ENCODE measurements at regions not wholly inside any gene's neighbourhood (a gene's known extent, or its start where the extent isn't known, plus 50 kb on each side); places are given as distances from the start of the nearest gene placed in this dataset.

DNA sequence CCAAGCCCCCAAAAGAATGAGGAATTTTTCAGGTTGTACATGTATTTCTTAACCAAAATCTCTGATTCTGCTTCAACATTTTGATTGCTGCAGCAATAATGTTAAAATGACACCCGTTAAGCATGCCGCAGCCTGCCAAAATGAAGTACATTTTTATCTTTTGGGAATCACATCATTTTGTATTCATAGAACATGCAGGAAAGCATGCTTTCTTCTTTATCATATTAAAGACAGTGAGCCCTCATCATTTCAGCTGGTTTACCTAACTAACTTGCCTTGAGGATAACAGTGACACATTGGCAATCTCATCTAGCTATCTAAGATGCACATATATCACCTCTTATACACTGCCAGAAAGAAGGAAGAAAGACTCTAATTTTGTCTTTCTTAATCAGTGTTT lies 299.2 kb downstream of the LTN1 start:
- TF ChIP-seq, protein P1, sequence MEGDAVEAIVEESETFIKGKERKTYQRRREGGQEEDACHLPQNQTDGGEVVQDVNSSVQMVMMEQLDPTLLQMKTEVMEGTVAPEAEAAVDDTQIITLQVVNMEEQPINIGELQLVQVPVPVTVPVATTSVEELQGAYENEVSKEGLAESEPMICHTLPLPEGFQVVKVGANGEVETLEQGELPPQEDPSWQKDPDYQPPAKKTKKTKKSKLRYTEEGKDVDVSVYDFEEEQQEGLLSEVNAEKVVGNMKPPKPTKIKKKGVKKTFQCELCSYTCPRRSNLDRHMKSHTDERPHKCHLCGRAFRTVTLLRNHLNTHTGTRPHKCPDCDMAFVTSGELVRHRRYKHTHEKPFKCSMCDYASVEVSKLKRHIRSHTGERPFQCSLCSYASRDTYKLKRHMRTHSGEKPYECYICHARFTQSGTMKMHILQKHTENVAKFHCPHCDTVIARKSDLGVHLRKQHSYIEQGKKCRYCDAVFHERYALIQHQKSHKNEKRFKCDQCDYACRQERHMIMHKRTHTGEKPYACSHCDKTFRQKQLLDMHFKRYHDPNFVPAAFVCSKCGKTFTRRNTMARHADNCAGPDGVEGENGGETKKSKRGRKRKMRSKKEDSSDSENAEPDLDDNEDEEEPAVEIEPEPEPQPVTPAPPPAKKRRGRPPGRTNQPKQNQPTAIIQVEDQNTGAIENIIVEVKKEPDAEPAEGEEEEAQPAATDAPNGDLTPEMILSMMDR (conservative IDR thresholded peaks at IDR 0.05 in 1 of 2, IDR thresholded peaks at IDR 0.05 in 1 of 2; ENCODE audit: extremely low read depth in 1 of 2, insufficient read depth in 1 of 2, low read depth in 1 of 2, low read length in 2 of 2), result no peak
- no peak for TF ChIP-seq EZH2 (IDR thresholded peaks at IDR 0.05; ENCODE audit: borderline replicate concordance, low read length)
